Activated T-cell treated with anti-CD3 and anti-CD28 coated beads for 1 hour (primary cell): ENCODE measurements at regions not wholly inside any gene's neighbourhood (a gene's known extent, or its start where the extent isn't known, plus 50 kb on each side); places are given as distances from the start of the nearest gene placed in this dataset.
"Not testable (repeated sequence)": the region's sequence is repeated elsewhere in the genome, so short reads cannot be mapped to it uniquely, and the experiment has no call there.

Experiments
- DNase-seq: peaks from one replicate; pipeline ENCODE4 v3.0.0-alpha.2; 2020; ENCODE audit warnings: low read depth

DNA sequence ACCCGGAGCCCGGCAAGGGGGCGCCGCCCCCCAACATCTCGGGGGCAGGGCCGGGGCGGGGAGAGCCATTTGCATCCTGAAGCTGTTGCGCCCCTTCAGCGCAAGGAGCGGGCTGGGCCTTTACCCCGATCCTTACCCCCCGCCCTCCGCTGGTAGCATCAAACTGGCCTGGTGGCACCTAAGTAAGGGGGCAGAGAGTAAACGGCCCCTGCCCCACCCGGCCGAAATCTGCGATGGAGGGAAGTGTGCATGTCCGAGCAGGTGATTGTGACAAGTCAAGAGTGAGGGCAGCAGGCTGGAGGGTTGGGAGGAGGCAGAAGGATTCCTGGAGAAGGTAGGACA lies 101.2 kb downstream of the ESM1 start:
- no peak for DNase-seq

DNA sequence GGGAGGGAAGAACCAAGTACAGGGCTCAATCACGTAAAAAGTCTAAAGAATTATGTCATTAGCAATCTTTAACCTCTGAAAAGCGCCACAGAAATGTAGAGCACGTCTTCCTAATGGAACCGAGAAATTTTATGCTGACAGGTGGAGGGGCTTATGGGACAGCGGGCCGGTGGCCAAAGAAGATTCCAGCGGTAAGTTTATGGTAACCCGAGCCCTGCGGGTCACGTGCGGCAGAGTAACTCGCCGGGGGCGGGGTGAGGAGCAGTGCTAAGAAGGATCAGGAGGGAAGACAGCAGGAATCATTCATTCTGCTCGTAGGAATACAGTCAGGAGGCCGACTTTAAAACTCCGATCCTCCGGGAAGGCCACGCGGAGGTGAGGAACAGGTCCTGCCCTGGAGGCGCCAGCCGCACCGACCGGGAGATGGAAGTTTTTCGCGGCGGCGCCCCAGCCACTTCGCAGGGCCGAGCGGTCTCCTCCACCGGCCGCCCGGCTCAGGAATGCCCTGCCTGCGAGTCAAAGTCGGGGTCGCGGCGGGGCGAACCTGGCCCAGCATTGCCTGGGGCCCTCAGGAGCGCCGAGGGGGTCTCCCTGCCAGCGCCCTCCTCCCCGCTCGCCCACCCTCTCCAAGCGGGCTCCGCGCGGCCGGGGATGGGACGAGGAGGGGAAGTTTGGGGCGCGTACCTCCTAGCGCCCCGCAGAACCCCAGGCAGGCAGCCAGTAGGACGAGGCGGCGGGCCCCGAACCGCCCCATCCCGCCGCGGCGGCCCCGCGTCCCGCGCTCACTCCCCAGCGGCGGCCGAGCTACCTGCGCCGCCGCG lies 101.8 kb downstream of the ESM1 start:
- DNase-seq, result no peak

DNA sequence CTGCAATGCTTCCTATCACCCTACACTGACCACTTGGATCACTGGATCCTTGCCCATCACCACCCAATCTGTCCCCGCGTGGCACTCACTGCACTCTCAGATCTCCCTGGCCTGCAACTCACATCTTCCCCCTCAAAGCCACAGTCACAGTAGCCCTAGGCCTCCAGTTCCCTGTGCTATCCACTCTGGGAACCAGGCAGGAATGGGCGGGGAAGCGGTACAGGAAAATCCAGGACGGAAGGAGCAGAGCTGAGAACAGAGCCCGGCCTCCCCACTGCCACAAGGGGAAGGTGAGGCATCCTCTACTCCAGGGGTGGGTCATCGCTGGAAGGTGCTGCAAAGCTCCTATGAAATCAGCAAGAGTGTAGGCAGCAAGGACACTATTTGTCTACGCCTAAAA lies 102.6 kb downstream of the ESM1 start:
- no peak for DNase-seq

DNA sequence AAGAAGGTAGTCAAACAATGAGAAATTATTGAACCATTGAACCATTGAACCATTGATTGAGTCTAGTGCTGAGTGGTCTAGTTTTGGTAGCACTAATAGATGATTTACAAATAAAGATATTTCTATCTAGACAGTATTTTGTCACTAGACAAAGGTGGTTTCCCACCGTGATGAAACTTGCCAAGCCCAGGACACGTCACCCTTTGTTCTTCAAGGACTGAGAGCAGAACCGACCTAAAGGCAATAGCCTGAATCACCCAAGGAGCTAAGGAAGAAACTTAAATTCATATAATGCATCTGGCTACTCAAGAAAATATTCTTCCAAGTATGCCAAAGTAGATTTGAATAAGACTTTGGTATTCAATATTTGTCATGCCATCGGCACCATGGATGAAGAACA lies 103.3 kb downstream of the ESM1 start:
- no peak for DNase-seq

DNA sequence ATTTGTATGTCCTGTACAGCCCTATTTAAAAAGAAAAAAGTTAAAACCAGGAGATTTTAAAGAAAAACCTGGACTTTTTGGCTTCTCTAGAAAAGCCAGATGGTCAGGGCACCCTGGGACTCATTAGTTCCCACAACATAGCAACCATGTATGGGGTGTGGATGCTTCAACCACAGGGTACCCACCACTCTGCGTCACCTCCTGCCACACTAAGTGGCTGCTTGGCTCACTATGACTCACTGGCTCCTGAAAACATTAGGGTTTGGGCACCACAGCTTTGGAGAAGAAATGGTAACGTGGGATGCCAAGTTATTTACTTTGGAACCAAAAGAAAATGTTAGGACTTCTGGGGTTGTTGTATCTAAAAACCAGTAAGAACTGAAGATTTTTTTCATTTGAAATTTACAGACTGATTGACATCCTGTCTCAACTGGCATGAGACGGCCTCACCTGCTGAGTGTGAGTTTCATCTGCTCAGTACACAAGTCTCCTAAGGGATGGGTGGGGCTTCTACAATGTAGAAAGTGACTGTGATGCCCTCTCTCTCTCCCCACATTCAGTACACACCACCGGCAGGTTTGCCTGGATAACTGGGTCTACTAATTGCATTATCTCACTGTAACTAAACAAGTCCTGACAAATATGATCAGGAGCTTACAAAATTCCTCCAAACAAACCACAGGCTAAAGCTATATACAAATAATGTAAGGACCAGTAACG lies 103.9 kb downstream of the ESM1 start:
- DNase-seq, result no peak

DNA sequence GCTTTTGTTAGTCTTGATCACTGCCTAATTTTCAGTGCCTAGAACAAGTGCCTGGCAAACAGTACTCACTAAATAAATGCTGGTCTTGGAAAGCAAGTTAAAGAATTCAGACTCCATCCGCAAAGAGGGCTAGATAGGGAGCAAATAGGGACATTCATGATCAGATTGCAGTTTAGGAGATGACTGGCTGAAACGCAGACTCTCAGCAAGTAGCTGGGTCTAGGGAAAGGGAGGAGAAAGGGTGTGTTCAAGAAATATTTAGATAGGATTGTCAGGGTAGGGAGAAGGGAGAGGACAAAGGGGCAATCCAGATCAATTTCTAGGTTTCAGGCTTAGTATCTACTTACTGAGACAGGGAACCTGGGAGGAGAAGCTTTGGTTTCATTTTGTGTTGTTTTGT lies 108.4 kb downstream of the ESM1 start:
- no peak for DNase-seq

DNA sequence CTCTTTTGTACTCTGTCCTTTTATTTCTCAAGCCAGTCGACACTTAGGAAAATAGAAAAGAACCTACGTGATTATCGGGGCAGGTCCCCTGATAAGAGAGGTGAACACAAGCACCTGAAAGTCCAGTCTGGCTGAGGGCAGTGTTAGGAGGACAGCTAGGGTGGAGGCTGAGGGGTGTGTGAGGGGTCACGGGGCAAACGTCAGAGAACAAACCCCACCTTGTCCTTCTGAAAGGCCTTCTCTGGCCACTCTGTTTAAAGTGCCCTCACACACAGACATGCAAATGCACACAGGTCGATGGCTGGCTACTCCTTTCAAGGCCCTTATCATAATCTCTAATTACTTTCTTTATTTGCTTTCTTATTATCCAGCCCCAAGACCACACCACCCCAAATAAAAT lies 108.8 kb downstream of the ESM1 start:
- DNase-seq, result no peak

DNA sequence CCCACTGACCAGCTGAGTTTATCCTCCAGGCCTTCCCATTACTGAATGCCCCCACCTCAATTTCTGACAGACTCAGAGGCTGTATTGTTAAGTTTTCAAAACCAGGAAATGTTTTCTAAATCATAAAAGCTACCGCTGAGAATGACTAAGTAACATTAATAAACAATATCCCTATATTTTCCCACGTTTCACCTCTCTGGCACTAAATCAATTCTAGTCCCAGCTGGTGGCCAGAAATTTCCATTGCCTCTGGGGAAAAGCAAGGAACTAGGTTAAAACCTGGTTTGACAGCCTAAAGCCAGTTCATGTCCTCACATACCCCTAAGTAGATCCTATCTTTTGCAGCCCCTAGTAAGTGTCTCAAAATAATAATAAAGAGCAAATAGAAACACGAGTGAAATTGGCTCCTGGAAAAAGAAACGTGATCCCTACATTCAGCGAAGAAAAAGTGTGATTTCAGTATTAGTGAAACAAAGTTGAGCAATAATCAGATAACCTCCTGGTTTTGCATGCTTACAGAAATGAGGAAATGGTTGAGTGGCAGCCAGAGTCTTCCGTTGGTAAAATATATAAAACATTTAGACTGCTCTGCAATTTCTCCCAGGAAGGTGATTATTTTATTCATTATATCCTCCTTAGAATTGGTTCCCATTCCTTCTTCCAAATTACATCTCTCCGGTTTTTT lies 110.9 kb downstream of the ESM1 start:
- no peak for DNase-seq

DNA sequence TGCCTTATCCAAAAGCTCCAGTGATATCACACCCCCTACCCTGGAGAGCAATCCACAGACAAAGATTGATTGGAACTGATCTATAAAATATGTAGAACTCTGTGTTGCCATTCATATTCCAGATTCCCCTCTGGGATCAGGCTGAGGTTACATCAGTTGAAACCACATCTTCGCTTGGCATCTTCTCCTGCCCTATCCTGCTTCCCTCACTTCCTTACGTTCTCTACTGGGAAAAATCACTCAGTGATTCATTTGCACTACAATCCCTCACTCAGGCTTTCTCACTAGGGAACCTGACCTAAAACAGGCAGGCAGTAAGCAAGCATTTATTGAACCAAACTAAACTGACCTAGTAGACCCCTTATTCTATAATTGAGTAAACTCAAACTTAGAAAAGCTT lies 111.7 kb downstream of the ESM1 start:
- no peak for DNase-seq

DNA sequence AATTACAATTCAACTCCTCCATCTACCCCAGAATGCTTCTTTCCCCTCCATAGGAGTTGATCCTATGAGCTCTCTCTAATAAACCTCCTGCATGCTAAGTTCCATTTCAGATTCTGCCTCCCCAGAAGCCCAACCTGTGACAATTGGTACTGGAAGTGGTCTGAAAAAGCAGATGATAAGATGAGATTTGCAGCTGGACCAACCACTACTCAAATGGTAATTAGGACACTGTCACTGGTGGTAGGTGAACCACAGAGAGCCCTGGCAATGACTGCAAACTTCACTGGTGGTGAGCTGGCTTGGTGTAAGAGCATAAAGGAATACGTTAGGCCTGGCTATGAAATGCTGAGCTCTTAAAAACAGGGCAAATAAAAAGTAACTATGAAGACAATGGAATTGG lies 112.6 kb downstream of the ESM1 start:
- DNase-seq, result no peak

DNA sequence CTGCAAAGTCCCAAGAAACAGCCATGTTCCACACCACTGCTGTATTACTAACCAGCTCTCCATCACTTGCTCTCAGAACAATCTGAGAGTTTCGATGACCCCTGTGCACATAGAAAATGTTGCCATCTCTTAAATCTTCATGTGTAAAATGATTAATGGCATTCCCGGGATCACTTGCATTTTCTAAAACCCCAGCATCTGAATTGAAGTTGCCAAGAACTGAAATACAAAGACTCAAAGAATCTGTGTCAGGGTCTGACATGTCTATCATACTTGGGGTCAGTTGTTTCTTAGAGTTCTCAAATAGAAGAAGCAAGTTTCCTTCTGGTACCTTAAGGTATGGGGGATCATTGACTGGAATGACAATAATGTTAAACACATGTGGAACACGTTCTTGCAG lies 115.1 kb downstream of the ESM1 start:
- DNase-seq, result no peak

DNA sequence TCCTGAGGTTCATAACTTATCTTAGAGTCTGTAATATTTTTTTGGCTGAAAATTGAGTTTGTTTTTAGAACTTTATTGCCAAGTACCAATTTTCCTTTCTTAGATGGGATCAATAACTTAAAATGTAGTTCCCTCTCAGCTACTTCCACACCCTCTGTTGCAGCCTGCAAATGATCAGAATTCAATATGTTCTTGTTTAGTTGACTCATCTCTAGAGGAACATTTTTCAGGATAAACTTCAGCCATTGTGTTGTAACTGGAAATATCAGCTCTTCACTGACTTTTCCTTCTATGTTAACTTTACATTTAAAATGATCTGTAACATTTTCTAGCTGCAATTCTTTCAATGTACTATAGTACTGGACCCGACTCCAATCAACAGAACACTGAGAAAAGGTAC lies 115.7 kb downstream of the ESM1 start:
- no peak for DNase-seq

DNA sequence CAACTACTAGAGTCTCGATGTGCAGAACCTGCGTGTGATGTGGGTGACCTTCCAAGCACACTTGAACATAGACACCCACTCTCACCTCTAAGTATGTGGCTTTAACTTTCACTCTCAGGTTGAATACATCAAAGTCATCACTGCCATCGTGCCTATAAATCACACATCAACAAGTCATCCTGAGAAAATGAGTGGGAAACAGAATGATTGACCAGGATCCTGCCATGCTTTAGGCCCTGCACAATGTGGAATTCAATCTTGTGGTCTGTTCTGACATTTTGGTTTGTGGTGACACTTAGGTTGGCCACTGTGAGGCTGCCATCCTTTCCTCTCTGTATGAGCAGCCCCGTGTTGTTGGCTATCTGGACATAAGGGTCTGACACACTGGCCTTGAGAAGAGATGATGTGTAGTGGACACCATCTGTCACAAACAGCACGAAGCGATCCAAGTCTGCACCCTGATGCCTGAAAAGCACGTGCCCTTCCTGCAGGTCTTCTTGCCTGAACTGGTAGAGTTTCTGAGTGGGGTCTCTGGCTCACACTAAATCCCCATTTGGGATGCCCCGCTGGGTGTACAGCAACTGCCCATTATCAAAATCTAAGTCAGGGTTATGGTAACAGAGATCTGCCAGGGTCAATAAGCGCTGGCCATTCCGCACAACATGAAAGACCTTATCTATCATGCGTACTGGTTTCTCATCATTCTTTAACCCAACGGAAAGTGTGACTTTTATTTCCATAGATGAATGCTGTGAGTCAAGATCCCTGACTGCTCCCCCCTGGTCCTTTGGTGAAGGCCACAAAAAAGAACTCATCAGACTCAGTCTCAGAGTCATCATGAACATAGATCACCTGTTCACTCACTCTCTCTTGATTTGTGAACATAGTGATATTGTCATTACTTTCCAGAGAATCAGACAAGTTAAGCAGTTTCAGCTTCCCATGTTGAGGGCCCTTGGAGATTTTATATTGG lies 116.6 kb downstream of the ESM1 start:
- no peak for DNase-seq

DNA sequence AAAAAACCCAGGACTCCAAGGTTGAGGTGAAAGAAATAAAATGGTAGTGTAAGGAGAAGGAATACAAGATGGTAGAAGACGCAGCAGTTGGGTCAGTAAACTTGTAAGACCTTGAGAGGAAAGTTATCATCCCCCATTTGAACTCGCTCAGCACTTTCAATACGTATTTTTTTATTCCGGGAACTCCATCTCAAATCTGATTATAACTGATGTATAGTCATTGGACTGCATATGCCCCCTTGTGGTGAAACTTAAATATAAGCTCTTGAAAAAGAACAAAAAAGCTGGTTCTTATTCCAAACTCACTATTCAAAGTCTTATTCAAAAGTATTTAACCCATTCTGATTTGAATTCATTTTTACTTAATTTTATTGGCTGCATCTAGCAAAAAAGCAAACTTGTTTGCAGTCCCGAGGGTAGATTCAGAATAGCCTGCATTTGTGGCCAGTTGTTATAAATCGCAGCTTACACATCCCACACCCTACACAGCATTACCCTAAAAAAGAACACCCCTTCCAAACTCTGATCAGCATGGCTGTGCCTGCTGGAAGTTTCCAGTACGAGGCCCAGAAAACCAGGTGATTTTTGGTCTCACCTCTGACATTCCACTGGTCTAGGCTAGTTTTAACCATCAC lies 118.0 kb downstream of the ESM1 start:
- no peak for DNase-seq

DNA sequence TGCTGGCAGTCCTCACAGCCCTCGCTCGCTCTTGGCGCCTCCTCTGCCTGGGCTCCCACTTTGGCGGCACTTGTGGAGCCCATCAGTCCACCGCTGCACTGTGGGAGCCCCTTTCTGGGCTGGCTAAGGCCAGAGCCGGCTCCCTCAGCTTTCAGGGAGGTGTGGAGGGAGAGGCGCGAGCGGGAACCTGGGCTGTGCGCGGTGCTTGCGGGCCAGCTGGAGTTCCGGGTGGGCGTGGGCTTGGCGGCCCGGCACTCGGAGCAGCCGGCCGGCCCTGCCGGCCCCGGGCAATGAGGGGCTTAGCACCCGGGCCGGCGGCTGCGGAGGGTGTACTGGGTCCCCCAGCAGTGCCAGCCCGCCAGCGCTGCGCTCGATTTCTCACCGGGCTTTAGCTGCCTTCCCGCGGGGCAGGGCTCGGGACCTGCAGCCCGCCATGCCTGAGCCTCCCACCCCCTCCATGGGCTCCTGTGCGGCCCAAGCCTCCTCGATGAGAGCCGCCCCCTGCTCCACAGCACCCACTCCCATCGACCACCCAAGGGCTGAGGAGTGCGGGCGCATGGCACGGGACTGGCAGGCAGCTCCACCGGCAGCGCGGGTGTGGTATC lies 120.4 kb downstream of the ESM1 start:
- not testable (repeated sequence) for DNase-seq

DNA sequence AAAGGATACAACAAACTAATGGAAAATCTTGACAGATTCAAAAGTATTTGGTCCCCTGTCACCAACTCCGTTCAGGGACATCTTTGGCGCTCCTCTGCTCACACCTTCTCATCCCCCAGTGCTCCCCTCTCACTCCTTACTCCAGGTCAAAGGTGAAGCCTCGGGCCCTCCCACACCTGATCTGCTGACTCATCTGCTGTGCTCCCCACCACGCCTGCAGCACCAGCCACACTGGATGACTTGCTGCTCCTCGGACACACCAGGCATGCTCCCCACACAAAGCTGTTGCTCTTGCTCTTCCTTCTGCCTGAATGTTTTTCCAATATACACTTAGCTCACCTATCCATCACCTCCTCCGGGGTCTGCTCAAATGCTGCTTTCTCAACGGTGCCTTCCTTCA lies 123.4 kb downstream of the ESM1 start:
- no peak for DNase-seq

DNA sequence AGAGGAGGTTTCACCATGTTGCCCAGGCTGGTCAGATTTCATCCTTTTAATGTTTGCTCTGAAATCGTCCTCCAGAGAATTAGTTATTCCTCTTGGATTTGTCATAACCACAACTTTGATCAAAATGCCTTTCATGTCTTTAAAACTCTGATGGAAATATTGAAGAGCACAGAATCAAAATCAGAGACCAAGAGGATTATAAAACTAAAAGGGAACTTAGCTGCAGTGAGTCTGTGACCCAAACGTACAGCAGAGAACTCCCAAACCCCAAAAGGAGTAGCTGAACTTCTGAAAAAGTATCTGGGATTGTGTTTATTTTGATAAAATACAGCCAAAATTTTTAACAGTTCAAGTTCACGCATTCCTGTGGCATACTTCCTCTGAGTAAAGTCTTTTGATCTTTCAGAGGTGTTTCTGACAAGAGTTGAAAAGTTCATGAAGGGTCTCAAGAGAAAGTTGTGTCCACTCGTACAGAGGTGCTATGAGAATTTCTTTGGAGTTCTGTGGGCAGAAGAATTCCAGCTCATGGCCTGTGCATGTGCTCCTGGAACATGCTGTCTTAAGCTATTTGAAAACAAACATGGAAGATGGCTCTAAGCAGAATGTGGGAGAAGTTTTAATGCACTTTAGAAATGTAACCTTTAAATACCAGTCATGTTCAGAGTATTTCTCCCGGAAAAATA lies 124.0 kb downstream of the ESM1 start:
- DNase-seq, result no peak

DNA sequence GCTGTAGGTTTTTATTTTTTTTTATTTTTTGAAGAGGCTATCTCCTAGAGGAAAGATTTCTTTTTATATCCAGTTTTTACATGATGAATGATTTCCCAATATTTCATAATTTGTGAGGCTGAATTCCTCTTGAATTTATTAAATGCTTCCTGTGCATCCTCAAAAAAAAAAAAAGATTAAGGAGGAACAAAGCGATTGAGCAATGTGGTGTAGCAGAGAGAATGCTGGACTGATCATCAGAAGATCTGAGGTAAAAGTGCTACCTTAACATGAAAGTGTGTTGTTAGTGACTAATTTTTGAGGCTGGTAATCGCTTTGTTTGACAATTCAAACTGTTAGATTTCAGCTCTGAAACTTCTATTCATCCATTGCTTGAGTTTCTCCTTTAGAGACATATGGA lies 125.1 kb downstream of the ESM1 start:
- DNase-seq, result no peak

DNA sequence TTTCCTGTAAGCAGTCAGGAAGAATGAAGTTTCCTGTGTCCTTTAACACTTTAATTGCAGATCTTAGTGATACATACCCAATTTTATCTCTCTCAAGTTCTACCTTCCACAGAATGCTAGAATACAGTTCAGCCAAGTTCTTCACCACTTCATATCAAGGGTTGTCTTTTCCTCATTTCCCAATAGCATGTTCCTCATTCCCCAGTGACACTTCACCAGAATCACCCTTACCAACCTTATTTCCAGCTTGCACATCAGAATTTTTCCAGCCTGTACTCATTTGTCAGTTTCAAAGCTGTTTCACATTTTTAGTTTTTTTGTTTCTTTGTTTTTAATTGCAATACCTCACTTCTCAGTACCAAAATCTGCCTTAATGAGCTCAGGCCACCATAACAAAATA lies 126.1 kb downstream of the ESM1 start:
- DNase-seq, result no peak

DNA sequence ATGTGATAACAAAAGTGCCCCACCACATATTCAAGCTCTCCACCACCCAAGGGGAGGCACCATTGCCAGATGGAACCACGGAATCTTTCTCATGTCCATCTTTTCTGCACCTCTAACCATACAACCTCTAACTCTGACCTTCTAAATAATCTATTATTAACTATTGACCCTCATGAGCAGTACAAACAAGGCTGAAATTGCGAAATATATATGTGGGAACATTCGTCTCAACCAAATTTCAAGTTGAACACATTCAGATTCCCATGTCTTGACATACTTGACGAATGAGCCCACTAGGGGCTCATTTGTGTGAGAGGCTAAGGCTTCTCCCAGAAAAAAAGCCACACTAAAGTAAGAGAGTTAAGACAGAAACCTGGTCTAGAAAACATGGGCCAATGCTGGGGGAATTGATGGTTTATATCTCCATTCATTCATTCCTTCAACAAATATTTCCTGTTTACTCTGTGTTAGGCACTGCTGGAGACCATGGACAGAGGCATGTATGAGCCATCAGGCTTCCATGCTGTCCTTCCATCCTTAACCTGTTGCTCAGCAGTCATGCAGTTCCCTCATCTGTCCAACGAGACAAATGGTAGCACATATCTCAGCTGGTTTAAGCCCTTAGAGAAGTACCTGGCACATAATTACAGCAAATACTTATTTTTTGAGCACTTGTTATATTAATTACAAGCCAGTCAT lies 130.4 kb downstream of the ESM1 start:
- no peak for DNase-seq
